ENCODE measurements at regions not wholly inside any gene's neighbourhood (a gene's known extent, or its start where the extent isn't known, plus 50 kb on each side); places are given as distances from the start of the nearest gene placed in this dataset.

DNA sequence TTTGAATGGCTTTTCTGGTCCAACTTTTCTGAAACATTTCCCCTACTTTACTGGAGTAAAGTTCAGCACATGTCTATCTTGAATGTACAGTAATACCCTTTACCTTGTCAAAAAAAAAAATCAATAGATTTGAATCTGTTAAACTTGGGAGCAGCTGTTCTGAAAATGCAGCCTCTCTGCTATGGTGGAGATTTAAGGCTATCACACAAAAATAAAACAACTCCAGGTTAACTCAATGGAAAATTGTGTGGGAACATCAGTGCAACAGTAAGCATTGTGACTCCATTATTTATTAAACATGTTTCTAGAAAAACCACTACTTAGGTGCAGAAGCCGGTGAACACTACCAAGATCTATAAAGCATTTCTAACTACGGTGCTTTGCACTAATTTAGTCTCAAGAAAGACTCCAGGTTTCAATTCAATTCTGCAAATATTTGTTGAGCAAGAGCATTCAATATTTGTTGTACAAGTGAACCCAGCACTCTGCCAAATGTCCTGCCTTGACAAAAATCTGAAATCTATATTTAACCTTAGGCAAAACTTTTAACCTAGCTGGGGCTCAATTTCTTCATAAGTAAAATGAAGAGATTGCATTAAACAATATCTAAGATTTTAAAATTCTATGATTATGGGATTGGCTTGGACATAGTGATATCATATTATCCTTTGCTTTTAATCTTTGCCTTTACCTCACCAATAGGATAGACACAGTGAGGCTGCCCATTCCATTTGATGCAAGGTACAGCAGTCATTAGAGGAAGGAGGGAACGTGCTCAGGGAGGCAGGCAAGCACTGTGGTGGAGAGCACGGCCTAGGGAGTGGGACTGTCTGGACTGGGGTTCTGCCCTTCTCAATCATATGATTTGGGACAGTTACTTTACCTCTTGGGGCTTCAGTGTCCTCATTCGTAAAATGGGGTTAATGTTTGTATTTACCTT lies 155.2 kb downstream of the KITLG start:
- intact Hi-C loops (cut with DNase I): no loop called here
- no peak overlapping the region for H3K4me3 ChIP-seq
- no peak overlapping the region for H3K27ac ChIP-seq
- WGBS, 2 donors: 78 to 90% methylated on average over 5 of the region's 5 CpGs
- H3K9me3 ChIP-seq: no peaks in the 10 kb centered on the region
- H3K4me1 ChIP-seq: peaks cover 0 to 8% (median 5%) of the 10 kb centered on the region in 4 donors
- no peaks in the 10 kb centered on the region for H3K36me3 ChIP-seq
- no peak for TF ChIP-seq POLR2A (IDR thresholded peaks at IDR 0.05)
- H3K27me3 ChIP-seq: no peaks in the 10 kb centered on the region
- no peak for DNase-seq

- Histone ChIP-seq H3K27ac (no peak overlapping the region), H3K9me3 (no peaks in the 10 kb centered on the region), H3K4me3 (no peak overlapping the region), H3K27me3 (no peaks in the 10 kb centered on the region), H3K36me3 (no peaks in the 10 kb centered on the region), H3K4me1 (peaks cover 0 to 20% (median 6%) of the 10 kb centered on the region in 4 donors)
- TF ChIP-seq EP300 (IDR thresholded peaks at IDR 0.05): no peak
- TF ChIP-seq, protein P1, sequence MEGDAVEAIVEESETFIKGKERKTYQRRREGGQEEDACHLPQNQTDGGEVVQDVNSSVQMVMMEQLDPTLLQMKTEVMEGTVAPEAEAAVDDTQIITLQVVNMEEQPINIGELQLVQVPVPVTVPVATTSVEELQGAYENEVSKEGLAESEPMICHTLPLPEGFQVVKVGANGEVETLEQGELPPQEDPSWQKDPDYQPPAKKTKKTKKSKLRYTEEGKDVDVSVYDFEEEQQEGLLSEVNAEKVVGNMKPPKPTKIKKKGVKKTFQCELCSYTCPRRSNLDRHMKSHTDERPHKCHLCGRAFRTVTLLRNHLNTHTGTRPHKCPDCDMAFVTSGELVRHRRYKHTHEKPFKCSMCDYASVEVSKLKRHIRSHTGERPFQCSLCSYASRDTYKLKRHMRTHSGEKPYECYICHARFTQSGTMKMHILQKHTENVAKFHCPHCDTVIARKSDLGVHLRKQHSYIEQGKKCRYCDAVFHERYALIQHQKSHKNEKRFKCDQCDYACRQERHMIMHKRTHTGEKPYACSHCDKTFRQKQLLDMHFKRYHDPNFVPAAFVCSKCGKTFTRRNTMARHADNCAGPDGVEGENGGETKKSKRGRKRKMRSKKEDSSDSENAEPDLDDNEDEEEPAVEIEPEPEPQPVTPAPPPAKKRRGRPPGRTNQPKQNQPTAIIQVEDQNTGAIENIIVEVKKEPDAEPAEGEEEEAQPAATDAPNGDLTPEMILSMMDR (IDR thresholded peaks at IDR 0.05): no peak
- DNase-seq: no peak
- WGBS, 2 donors: 96 to 99% methylated on average over 1 of the region's 1 CpG
- intact Hi-C loops (cut with DNase I): no loop called here
Measured at GRCh38 chr12:88428350-88428749, 151.9 kb downstream of the KITLG start.

- 84 to 95% methylated on average over 4 of the region's 4 CpGs for WGBS, 2 donors
- Histone ChIP-seq H3K4me1 (peaks cover 0 to 36% (median 16%) of the 10 kb centered on the region in 4 donors), H3K36me3 (no peaks in the 10 kb centered on the region), H3K4me3 (no peak overlapping the region), H3K27me3 (no peaks in the 10 kb centered on the region), H3K9me3 (no peaks in the 10 kb centered on the region), H3K27ac (no peak overlapping the region)
- intact Hi-C loops (cut with DNase I): loop anchor here (10.0 kb wide), 1 partner anchor 144 kb away; no protein-coding TSS in a partner anchor
- TF ChIP-seq, protein P1 (IDR thresholded peaks at IDR 0.05): no peak
- TF ChIP-seq POLR2AphosphoS5 (IDR thresholded peaks at IDR 0.05) (no peak), EP300 (IDR thresholded peaks at IDR 0.05) (no peak), POLR2A (IDR thresholded peaks at IDR 0.05) (no peak)
- no peak for DNase-seq
Measured at GRCh38 chr12:88431246-88431645, 149.0 kb downstream of the KITLG start.

DNA sequence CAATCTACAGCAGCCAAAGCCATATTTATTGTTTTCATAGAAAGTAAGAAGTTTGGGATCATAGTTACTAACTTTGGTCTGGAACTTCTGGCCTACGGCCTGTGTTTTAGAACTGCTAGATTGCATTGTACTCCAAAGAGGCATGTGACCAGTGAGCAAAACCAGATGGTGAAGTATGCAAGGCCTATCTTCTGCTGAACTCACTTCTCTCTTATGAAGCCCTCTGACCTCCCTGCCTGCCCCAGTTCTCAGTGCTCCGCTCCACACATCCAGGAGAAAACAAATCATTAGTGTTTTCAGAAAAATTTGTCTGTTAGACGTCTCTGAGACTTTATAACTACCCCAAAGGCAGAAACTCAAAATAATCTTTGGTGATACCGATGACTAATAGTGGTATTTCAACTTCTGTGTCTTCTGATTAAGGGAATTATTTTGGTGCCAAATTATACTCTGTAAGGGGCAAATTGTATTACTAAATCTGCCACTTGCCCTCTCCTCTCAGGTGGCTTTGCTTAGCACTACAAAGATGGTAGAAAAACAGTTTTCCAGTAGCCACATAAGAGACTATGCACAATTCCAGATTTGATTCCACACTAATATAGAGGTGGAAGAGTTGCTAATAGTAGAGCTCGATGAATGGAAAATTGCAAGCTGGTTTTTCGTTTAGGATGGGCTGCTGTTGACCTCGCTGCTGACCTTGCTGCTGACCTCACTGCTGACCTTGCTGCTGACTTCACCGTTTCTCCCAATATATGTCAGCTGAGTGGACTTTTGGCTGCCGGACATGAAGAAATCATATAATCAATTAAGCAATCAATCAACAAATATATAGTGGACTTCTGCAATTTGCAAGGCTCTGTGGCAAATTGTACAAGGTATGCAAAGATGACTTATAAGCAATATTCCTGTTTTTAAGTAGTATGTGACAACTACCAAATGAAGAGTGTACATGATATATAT lies 147.5 kb downstream of the KITLG start:
- no peak overlapping the region for H3K4me3 ChIP-seq
- peak; percentile 71 for DNase-seq
- H3K36me3 ChIP-seq: no peaks in the 10 kb centered on the region
- H3K27ac ChIP-seq: peak overlapping the region in 3 of 4 donors; percentile 30 to 48 (median 37)
- no peaks in the 10 kb centered on the region for H3K9me3 ChIP-seq
- peaks cover 0 to 38% (median 17%) of the 10 kb centered on the region in 4 donors for H3K4me1 ChIP-seq
- intact Hi-C loops (cut with DNase I): loop anchor here (10.0 kb wide), 1 partner anchor 142 kb away; no protein-coding TSS in a partner anchor
- H3K27me3 ChIP-seq: no peaks in the 10 kb centered on the region
- TF ChIP-seq POLR2AphosphoS5 (IDR thresholded peaks at IDR 0.05): peak in 2 of 4 donors; percentile 9 to 40
- TF ChIP-seq, protein P1 (IDR thresholded peaks at IDR 0.05): no peak
- WGBS, 2 donors: 86 to 89% methylated on average over 9 of the region's 9 CpGs
